ENCODE measurements at regions not wholly inside any gene's neighbourhood (a gene's known extent, or its start where the extent isn't known, plus 50 kb on each side); places are given as distances from the start of the nearest gene placed in this dataset.
"Not testable (repeated sequence)": the region's sequence is repeated elsewhere in the genome, so short reads cannot be mapped to it uniquely, and the experiment has no call there.

DNA sequence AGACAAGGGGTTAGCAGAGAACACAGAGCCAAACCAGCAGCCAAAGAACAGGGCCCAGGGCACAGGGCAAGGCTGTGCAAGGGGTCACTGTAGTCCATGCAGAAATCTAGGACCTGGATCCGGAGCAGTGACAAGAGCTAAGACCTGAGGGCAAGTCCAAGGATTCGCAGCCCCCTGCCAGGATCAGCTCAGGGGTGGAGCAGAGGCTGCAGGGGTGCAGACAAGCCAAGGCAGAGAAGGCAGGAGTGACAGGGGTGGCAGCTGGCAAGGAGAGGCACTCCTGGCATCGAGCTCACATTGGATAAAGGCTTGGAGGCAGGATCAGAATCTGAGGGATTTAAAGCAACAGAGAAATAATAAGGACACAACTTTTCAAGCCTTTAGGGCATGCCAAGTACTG lies 80.7 kb upstream of the NANOS1 start:
- DNase-seq (ENCODE audit: low read depth in 2 of 2), result no peak

- DNase-seq (ENCODE audit: low read depth in 2 of 2), result no peak
Measured at GRCh38 chr10:118950190-118950680, 79.3 kb upstream of the NANOS1 start.

- no peak for DNase-seq (ENCODE audit: low read depth in 2 of 2)
Measured at GRCh38 chr10:118950997-118951637, 78.4 kb upstream of the NANOS1 start.

DNA sequence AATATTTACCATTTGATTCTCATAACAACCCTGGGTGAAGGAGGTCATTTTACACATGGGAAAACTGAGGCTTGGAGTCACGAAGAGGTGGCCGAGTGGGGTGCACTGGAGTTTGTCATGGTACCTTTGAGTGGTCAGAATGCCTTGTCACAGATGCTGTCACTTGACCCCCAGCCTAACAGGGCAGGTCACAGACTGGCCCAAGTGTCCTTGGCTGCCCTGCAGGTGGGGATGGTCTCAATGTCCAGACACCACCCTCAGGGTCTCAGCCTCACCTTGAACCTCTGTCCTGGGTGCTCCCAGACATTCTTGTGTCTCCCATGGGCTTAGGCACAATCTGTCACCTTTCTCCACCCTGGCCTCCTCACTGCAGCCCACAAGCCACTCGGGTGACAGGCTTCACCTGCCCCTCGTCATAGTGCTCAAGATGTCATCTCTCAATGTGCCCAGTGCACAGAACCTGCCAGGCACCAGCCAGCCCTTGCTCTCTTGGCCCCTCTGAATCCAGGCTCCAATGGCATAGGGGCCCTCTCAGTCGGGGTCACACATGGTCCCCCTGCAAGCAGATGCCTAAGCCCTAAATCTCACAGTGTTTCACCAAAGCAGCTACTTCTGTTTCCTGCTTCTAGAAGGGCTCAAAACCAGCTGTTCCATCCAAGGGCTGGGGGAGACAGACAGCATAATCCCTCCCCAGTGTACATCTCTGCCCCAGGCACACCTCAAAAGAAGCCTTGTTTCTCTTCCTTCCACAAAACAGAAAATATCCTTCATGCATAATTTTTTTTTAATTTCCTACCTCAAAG lies 76.8 kb upstream of the NANOS1 start:
- DNase-seq (ENCODE audit: low read depth in 2 of 2), result no peak

GRCh38 chr10:118953598-118954393 lies 75.7 kb upstream of the NANOS1 start:
- no peak for DNase-seq (ENCODE audit: low read depth in 2 of 2)

GRCh38 chr10:118955531-118955930 lies 74.0 kb upstream of the NANOS1 start:
- DNase-seq (ENCODE audit: low read depth in 2 of 2), result no peak

DNA sequence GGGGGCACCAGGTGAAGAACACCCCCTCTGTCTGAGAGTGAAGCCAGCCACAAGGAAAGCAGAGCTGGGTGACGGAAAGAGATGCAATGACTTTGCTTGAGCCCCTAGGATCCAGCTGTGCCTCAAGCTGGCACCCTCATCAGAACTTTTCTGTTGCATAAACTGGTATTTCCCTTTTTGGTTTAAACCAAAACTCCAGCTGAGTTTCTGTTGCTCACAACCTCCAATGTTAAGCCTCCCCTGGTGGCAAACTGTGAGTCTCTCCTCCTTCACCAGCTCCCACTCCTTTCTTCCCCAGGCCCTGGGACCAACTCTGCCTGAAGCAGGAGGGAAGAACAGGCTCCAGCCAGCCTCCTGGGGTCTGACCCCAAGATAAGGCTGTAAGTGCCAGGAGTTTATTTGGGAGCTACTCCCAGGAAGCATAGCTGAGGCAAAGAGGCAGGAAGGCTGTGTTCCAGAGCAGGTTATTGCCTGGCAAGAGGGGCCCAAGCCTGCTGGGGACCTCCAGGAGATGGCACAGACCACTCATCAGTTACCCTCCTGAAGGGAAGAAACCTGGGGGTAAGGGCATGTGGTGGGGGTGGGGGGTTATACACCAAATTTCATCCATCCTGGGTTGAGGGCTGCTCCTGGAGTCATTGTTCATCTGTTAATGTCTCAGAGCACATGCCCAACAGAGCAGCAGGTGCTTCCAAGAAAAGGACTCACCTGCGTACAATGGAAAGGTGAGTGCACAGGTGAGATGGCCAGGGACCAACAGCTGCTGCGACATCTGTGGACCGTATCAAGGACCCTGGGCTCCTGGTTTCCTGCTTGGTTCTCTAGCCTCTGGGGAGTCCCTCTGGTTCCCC lies 73.3 kb upstream of the NANOS1 start:
- DNase-seq (ENCODE audit: low read depth in 2 of 2), result no peak

DNA sequence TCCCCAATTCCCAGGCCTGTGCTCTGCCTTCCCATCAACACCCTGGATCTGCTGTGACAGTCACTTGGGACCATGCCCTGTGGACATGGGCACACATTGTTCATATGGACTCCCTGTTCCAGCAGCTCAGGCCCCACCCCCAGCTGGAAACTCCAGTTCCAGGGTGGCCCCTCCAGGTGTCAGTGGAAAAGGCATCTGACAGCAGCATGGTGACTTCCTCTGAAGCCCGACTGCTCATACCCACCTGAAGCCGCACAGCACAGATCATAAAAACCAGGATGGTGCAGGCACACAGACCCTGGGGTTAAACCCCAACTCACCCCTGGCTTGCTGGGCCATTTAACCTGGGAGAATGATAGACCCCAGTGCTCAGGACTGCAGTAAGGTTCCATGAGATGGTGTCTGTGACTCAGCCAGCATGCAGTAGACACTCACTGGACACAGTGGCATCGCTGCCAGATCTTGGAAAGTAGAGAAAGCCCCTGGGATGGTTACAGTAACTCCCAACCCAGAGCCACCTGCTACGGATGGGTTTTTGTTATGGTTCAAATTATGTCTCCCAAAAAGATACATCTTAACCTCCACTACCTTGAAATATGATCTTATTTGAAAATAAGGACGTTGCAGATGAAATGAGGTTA lies 72.6 kb upstream of the NANOS1 start:
- DNase-seq (ENCODE audit: low read depth in 2 of 2), result no peak

GRCh38 chr10:118957443-118957825 lies 72.1 kb upstream of the NANOS1 start:
- no peak for DNase-seq (ENCODE audit: low read depth in 2 of 2)

- no peak for DNase-seq (ENCODE audit: low read depth in 2 of 2)
Measured at GRCh38 chr10:118957966-118958365, 71.5 kb upstream of the NANOS1 start.

- no peak for DNase-seq (ENCODE audit: low read depth in 2 of 2)
Measured at GRCh38 chr10:118958559-118958958, 71.0 kb upstream of the NANOS1 start.

DNA sequence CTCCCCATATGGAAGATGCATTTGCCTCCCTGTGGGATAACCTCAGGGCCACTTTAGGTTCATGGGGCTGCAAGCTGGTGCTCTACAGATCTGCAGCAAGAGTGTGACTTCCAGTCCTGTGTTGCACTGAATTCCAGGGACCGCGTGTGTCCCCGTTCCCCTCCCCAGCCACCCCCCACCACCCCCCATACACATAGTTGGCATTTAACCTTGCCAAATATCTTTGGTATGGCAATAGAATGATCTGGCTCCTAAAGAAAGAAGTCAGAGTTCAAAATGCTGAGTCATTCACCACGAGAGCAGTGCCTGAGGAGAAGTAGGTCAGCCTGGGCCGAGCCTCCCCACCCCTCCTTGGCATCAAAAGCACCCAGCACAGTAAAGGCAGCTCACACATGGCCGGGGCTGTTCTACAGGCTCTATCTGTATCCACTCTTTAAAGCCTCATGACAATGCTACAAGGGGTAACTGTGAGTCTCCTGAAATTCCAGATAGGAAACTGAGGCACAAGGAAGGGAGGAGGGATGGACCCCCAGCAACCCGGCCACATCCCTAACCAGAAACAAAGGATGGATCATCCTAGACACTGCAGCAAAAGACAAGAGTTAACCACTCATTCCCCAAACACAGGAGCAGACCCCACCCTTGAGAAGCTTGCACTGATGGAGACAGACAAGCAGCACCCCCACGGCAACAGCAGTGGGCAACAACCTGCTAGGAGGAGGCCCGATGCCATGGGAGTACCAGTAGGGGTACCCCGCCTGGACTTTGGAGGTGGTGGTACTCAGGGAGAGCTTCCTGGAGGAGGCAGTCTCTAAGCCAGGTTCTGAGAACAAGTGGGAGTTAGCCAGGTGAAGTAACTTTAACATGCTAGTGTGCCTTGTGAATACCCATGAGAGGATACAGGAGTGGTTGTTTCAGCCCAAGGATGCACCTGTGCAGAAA lies 70.3 kb upstream of the NANOS1 start:
- DNase-seq (ENCODE audit: low read depth in 2 of 2), result no peak

GRCh38 chr10:118960157-118961090 lies 69.1 kb upstream of the NANOS1 start:
- no peak for DNase-seq (ENCODE audit: low read depth in 2 of 2)

- no peak for DNase-seq (ENCODE audit: low read depth in 2 of 2)
Measured at GRCh38 chr10:118961436-118961835, 68.1 kb upstream of the NANOS1 start.

DNA sequence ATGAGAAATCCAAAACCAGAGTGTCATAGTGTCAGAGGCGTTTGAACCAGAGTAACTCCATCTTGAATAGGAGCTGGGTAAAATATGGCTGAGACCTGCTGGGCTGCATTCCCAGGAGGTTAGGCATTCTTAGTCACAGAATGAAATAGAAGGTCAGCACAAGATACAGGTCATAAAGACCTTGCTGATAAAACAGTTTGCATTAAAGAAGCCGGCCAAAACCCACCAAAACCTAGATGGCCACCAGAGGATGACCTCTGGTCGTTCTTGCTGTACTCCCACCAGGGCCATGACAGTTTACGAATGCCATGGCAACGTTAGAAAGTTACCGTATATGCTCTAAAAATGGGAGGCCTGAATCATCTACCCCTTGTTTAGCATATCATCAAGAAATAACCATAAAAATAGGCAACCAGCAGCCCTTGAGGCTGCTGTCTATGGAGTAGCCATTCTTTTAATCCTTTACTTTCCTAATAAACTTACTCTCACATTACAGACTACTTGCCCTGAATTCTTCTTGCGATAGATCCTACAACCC lies 67.1 kb upstream of the NANOS1 start:
- DNase-seq (ENCODE audit: low read depth in 2 of 2), result not testable (repeated sequence)

DNA sequence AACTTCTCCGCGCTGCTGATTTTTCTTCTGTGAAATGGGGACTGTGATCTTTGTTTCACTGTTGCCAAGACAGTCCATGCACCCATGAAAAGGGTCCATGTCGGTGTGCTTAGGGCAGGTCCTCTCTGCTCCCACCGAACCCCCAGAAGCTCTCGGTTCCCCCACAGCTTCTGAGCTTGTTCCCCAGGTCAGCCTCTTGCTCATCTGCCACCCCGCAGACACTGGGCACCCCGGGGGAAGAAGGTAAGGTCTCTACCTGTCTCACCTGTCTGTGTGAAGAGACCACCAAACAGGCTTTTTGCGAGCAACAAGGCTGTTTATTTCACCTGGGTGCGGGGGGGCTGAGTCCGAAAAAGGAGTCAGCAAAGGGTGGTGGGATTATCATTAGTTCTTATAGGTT lies 66.2 kb upstream of the NANOS1 start:
- DNase-seq (ENCODE audit: low read depth in 2 of 2), result no peak

- DNase-seq (ENCODE audit: low read depth in 2 of 2), result no peak
Measured at GRCh38 chr10:118963933-118964332, 65.6 kb upstream of the NANOS1 start.

- DNase-seq (ENCODE audit: low read depth in 2 of 2), result not testable (repeated sequence)
Measured at GRCh38 chr10:118964476-118964875, 65.0 kb upstream of the NANOS1 start.
